ENCODE measurements at regions not wholly inside any gene's neighbourhood (a gene's known extent, or its start where the extent isn't known, plus 50 kb on each side); places are given as distances from the start of the nearest gene placed in this dataset.

DNA sequence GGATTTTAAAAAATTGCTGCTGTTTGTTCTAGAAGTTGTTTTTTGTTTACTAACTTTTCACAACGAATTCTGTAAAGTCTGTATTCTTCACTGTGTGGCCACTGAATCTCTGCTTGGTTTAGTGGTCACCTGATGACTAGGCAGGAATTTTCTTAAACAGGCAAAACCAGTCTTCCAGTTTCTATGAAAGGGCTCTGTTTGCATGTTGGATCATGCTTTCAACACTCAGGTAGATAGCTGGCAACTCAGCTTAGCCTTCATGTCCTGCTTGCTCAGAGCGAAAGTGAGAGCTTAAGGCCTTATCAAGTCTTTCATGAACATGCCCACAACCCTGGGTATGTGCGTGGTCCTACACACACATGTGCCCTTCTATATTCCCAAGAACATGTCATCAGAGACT lies 52.4 kb upstream of the CCDC190 start:
- ATAC-seq (no peak), DNase-seq (no peak)
- intact Hi-C loops (cut with DNase I), result no loop called here
- no peaks in the 10 kb centered on the region for H3K36me3 ChIP-seq (ENCODE audit: insufficient read depth in 1 of 2, low read depth in 1 of 2)
- H3K9me3 ChIP-seq, result peaks cover 12% of the 10 kb centered on the region
- no peak overlapping the region for H3K27ac ChIP-seq
- TF ChIP-seq, protein P1, sequence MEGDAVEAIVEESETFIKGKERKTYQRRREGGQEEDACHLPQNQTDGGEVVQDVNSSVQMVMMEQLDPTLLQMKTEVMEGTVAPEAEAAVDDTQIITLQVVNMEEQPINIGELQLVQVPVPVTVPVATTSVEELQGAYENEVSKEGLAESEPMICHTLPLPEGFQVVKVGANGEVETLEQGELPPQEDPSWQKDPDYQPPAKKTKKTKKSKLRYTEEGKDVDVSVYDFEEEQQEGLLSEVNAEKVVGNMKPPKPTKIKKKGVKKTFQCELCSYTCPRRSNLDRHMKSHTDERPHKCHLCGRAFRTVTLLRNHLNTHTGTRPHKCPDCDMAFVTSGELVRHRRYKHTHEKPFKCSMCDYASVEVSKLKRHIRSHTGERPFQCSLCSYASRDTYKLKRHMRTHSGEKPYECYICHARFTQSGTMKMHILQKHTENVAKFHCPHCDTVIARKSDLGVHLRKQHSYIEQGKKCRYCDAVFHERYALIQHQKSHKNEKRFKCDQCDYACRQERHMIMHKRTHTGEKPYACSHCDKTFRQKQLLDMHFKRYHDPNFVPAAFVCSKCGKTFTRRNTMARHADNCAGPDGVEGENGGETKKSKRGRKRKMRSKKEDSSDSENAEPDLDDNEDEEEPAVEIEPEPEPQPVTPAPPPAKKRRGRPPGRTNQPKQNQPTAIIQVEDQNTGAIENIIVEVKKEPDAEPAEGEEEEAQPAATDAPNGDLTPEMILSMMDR (IDR thresholded peaks at IDR 0.05), result no peak
- H3K4me3 ChIP-seq, result no peak overlapping the region
- peaks cover 4% of the 10 kb centered on the region for H3K4me1 ChIP-seq
- WGBS, 3 donors, result 78 to 81% (median 81%) methylated on average over 3 of the region's 3 CpGs
- H3K27me3 ChIP-seq (ENCODE audit: insufficient read depth in 3 of 3, low read length in 2 of 3), result no peaks in the 10 kb centered on the region

DNA sequence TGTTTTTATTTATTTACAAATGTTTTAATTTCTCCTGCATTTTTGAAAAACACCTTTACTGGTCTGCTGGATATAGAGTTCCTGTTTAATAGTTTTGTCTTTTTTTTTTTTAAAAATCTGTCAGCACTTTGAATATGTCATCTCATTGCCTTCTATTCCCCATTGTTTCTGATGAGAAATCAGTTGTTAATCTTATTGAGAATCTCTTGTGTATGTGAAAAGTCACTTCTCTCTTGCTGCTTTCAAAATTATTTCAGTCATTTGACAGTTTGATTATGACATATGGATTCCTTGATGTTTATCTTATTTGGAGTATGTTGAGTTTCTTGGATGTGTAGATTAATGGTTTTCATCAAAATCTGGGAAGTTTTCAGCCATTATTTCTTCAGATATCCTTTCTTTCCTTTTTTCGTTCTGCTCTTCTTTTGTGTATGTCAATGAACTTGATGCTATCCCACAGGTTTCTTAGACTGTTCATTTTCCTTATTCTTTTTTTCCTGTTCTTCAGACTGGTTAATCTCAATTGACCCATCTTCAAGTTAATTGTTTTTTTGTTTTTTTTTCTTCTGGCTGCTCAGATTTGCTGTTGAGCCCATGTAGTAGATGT lies 51.2 kb upstream of the CCDC190 start:
- WGBS, 3 donors, result 91 to 95% (median 95%) methylated on average over 1 of the region's 1 CpG

More for the DNA sequence above, 51.2 kb upstream of the CCDC190 start:
- Histone ChIP-seq H3K4me3 (no peak overlapping the region), H3K27me3 (ENCODE audit: insufficient read depth in 3 of 3, low read length in 2 of 3) (no peaks in the 10 kb centered on the region), H3K36me3 (ENCODE audit: insufficient read depth in 1 of 2, low read depth in 1 of 2) (no peaks in the 10 kb centered on the region), H3K4me1 (peaks cover 9% of the 10 kb centered on the region), H3K9me3 (peaks cover 12% of the 10 kb centered on the region), H3K27ac (no peak overlapping the region)
- TF ChIP-seq, protein P1 (IDR thresholded peaks at IDR 0.05), result no peak
- intact Hi-C loops (cut with DNase I), result no loop called here
- ATAC-seq, result no peak
- DNase-seq, result no peak

All from psoas muscle (tissue), 7 donors.